Liver (tissue), 3 donors: ENCODE measurements at regions not wholly inside any gene's neighbourhood (a gene's known extent, or its start where the extent isn't known, plus 50 kb on each side); places are given as distances from the start of the nearest gene placed in this dataset.

Source experiments
- CTCF ChIP-seq: fragments of 150-350 bp; IDR thresholded peaks from 2 replicates; pipeline ENCODE4 v1.5.1; 2017; ENCODE audit warnings: improper control_type of control experiment, low read depth, low read length; ENCODE audit not compliant: missing input control
- EGR1 ChIP-seq, 2 donors: IDR thresholded peaks; 2 replicates each; pipeline ENCODE4 v1.6.1; 2016 to 2018; ENCODE audit warnings: antibody characterized with exemption in 2 of 2, low read depth in 2 of 2
- JUND ChIP-seq, 2 donors: IDR thresholded peaks; 2 replicates each; pipeline ENCODE4 v1.6.1; 2016; ENCODE audit warnings: antibody characterized with exemption in 2 of 2
- RAD21 ChIP-seq, 2 donors: IDR thresholded peaks; 2 replicates each; pipeline ENCODE4 v1.6.1; 2016; ENCODE audit warnings: antibody characterized with exemption in 2 of 2, mild to moderate bottlenecking in 2 of 2
- REST ChIP-seq: IDR thresholded peaks from 2 replicates; pipeline ENCODE4 v1.6.1; 2016; ENCODE audit warnings: antibody characterized with exemption, mild to moderate bottlenecking
- SP1 ChIP-seq: IDR thresholded peaks from 2 replicates; pipeline ENCODE4 v1.6.1; 2018; ENCODE audit warnings: antibody characterized with exemption, mild to moderate bottlenecking
- ZBTB33 ChIP-seq: IDR thresholded peaks from 2 replicates; pipeline ENCODE4 v1.6.1; 2016; ENCODE audit warnings: antibody characterized with exemption
- TF ChIP-seq, protein P1 (sequence below): IDR thresholded peaks from 2 replicates; pipeline ENCODE4 v1.6.1; 2016; ENCODE audit warnings: antibody characterized with exemption
- donor health status: healthy.
- donor health status: healthy.

DNA sequence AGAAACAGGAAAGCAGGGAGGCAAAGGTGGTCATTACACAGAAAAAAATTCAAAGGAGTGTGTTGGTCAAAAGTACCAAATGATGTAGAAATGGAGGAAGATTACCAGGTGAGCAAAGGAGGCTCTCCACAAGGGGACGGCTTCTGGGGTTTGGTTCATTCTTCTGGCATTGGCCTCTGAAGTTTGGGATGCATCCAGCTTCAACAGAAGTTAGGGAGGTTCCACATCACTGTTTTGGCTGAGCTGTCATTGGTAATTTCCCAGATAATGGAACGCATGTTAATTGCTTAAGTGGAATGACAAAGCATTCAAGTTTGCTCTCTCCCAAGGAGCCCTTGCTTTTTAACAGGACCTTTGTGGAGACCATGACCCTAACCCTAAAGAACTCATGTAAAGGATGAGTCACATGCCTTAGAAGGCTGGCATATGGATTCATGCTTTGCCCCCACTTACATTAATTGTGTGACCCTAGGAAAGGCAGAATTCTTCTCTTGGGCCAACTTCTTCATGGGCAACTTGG is 398.6 kb downstream of the GPAM start:
- TF ChIP-seq CTCF: no peak
- no peak for TF ChIP-seq RAD21 (IDR thresholded peaks at IDR 0.05)
- TF ChIP-seq ZBTB33: no peak
- TF ChIP-seq REST: no peak
- no peak for TF ChIP-seq JUND (IDR thresholded peaks at IDR 0.05)
- TF ChIP-seq SP1: no peak
- no peak for TF ChIP-seq EGR1 (IDR thresholded peaks at IDR 0.05; ENCODE audit: low read depth in 2 of 2)
- TF ChIP-seq, protein P1, sequence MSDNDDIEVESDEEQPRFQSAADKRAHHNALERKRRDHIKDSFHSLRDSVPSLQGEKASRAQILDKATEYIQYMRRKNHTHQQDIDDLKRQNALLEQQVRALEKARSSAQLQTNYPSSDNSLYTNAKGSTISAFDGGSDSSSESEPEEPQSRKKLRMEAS: no peak
